GM23338 (cell line): ENCODE measurements at regions not wholly inside any gene's neighbourhood (a gene's known extent, or its start where the extent isn't known, plus 50 kb on each side); places are given as distances from the start of the nearest gene placed in this dataset.

Source experiments
- ATAC-seq: fragments of 200-7000 bp; cut with Tn5 transposase; 3 replicates; pipeline ENCODE4 v1.9.1; 2020
- DNase-seq: peaks from one replicate; pipeline ENCODE4 v3.0.0-alpha.2; 2015; ENCODE audit warnings: low spot score
- H2AFZ ChIP-seq: fragments of 200-600 bp; sonication (generic); 2 replicates; pipeline ENCODE4 v1.8.0; 2016; ENCODE audit warnings: antibody characterized with exemption, mild to moderate bottlenecking, moderate library complexity
- H3F3A ChIP-seq: fragments of 200-600 bp; sonication (generic); replicated peaks from 2 replicates; pipeline ENCODE4 v1.8.0; 2017; ENCODE audit warnings: antibody characterized with exemption, mixed run types, low read depth
- H3K27ac ChIP-seq: fragments of 200-600 bp; sonication (generic); 2 replicates; pipeline ENCODE4 v1.6.1; 2016; ENCODE audit warnings: low read depth
- H3K27me3 ChIP-seq: fragments of 200-600 bp; sonication (generic); 2 replicates; pipeline ENCODE4 v1.8.0; 2016; ENCODE audit warnings: mild to moderate bottlenecking, mixed run types, moderate library complexity; ENCODE audit not compliant: insufficient read depth
- H3K36me3 ChIP-seq: fragments of 200-600 bp; sonication (generic); 2 replicates; pipeline ENCODE4 v1.8.0; 2016; ENCODE audit warnings: mild to moderate bottlenecking; ENCODE audit not compliant: insufficient read depth
- H3K4me1 ChIP-seq: fragments of 200-600 bp; sonication (generic); 2 replicates; pipeline ENCODE4 v1.8.0; 2016; ENCODE audit warnings: mild to moderate bottlenecking, moderate library complexity; ENCODE audit not compliant: insufficient read depth
- H3K4me2 ChIP-seq: fragments of 200-600 bp; sonication (generic); 2 replicates; pipeline ENCODE4 v1.7.1; 2017; ENCODE audit warnings: mixed run types
- H3K4me3 ChIP-seq: fragments of 200-600 bp; sonication (generic); 2 replicates; pipeline ENCODE4 v1.6.1; 2016; ENCODE audit warnings: mixed run types
- H3K79me2 ChIP-seq: fragments of 200-600 bp; sonication (generic); replicated peaks from 2 replicates; pipeline ENCODE4 v1.8.0; 2017; ENCODE audit warnings: mild to moderate bottlenecking; ENCODE audit not compliant: insufficient read depth
- H3K9me2 ChIP-seq: fragments of 200-600 bp; sonication (generic); 2 replicates; pipeline ENCODE4 v1.8.0; 2017; ENCODE audit not compliant: insufficient read depth
- H4K20me1 ChIP-seq: fragments of 200-600 bp; sonication (generic); replicated peaks from 2 replicates; pipeline ENCODE4 v1.8.0; 2017; ENCODE audit warnings: mild to moderate bottlenecking; ENCODE audit not compliant: insufficient read depth
- H3K27ac Mint-ChIP-seq: 2 replicates; pipeline ENCODE4 v1.8.0; 2020; ENCODE audit warnings: inconsistent platforms, mild to moderate bottlenecking, moderate library complexity, mixed read lengths
- H3K27me3 Mint-ChIP-seq: 3 replicates; pipeline ENCODE4 v1.8.0; 2022; ENCODE audit warnings: low read depth, mild to moderate bottlenecking, moderate library complexity, mixed read lengths, inconsistent platforms; ENCODE audit not compliant: insufficient read depth, poor library complexity
- H3K36me3 Mint-ChIP-seq: 3 replicates; pipeline ENCODE4 v1.8.0; 2021; ENCODE audit warnings: low read depth, mild to moderate bottlenecking, inconsistent platforms, moderate library complexity, mixed read lengths
- H3K4me1 Mint-ChIP-seq: 3 replicates; pipeline ENCODE4 v1.8.0; 2020; ENCODE audit warnings: mild to moderate bottlenecking, inconsistent platforms, mixed read lengths
- H3K4me3 Mint-ChIP-seq: 3 replicates; pipeline ENCODE4 v1.8.0; 2021; ENCODE audit warnings: moderate library complexity, mild to moderate bottlenecking, inconsistent platforms, mixed read lengths
- H3K9me3 Mint-ChIP-seq: 3 replicates; pipeline ENCODE4 v1.8.0; 2020; ENCODE audit warnings: moderate library complexity, mild to moderate bottlenecking, inconsistent platforms, mixed read lengths
- CREB1 ChIP-seq: fragments of 250-450 bp; sonication (Bioruptor Pico); IDR thresholded peaks from 2 replicates; pipeline ENCODE4 v1.5.0; 2020; ENCODE audit warnings: low read depth, mild to moderate bottlenecking, moderate library complexity
- CTCF ChIP-seq, 2 experiments: fragments of 200-600 bp in 1 of 2; sonication (generic) in 1 of 2; conservative IDR thresholded peaks; 2 replicates each; pipeline versions ENCODE4 v1.5.1 to v1.6.1; 2016 to 2017; ENCODE audit warnings: antibody characterized with exemption in 2 of 2, low read depth in 2 of 2, mild to moderate bottlenecking in 2 of 2, moderate library complexity in 1 of 2
- ETS1 ChIP-seq: IDR thresholded peaks from 2 replicates; pipeline ENCODE4 v1.6.1; 2016; ENCODE audit warnings: antibody characterized with exemption
- EZH2 ChIP-seq: fragments of 200-600 bp; sonication (generic); IDR thresholded peaks from one replicate; pipeline ENCODE4 v1.8.0; 2017; ENCODE audit warnings: antibody characterized with exemption, mild to moderate bottlenecking, low read depth; ENCODE audit not compliant: unreplicated experiment
- EZH2phosphoT487 ChIP-seq: fragments of 200-600 bp; sonication (generic); IDR thresholded peaks from one replicate; pipeline ENCODE4 v1.8.1; 2018; ENCODE audit warnings: antibody characterized with exemption; ENCODE audit not compliant: unreplicated experiment
- JUNB ChIP-seq: IDR thresholded peaks from one replicate; pipeline ENCODE4 v1.6.1; 2016; ENCODE audit warnings: antibody characterized with exemption; ENCODE audit not compliant: unreplicated experiment
- NANOG ChIP-seq: IDR thresholded peaks from 2 replicates; pipeline ENCODE4 v1.6.1; 2016; ENCODE audit warnings: antibody characterized with exemption, borderline replicate concordance
- POLR2AphosphoS5 ChIP-seq: IDR thresholded peaks from 2 replicates; pipeline ENCODE4 v1.6.1; 2016; ENCODE audit warnings: antibody characterized with exemption, low read depth
- STAT1 ChIP-seq: IDR thresholded peaks from one replicate; pipeline ENCODE4 v1.6.1; 2016; ENCODE audit warnings: antibody characterized with exemption; ENCODE audit not compliant: unreplicated experiment
- ZNF114 ChIP-seq: fragments of 250-450 bp; sonication (Bioruptor Pico); IDR thresholded peaks from 2 replicates; pipeline ENCODE4 v1.5.0; 2020; ENCODE audit warnings: mild to moderate bottlenecking, moderate library complexity
- ZNF331 ChIP-seq: fragments of 250-450 bp; sonication (Bioruptor Pico); IDR thresholded peaks from 2 replicates; pipeline ENCODE4 v1.5.0; 2020; ENCODE audit warnings: low read depth, mild to moderate bottlenecking, moderate library complexity
- TF ChIP-seq, protein P1 (sequence below): fragments of 250-450 bp; sonication (Bioruptor Pico); IDR thresholded peaks from 2 replicates; pipeline ENCODE4 v1.5.0; 2020; ENCODE audit warnings: mild to moderate bottlenecking, moderate library complexity
- TF ChIP-seq, protein P2 (sequence below): IDR thresholded peaks from one replicate; pipeline ENCODE4 v1.6.1; 2018; ENCODE audit warnings: antibody characterized with exemption; ENCODE audit not compliant: unreplicated experiment

DNA sequence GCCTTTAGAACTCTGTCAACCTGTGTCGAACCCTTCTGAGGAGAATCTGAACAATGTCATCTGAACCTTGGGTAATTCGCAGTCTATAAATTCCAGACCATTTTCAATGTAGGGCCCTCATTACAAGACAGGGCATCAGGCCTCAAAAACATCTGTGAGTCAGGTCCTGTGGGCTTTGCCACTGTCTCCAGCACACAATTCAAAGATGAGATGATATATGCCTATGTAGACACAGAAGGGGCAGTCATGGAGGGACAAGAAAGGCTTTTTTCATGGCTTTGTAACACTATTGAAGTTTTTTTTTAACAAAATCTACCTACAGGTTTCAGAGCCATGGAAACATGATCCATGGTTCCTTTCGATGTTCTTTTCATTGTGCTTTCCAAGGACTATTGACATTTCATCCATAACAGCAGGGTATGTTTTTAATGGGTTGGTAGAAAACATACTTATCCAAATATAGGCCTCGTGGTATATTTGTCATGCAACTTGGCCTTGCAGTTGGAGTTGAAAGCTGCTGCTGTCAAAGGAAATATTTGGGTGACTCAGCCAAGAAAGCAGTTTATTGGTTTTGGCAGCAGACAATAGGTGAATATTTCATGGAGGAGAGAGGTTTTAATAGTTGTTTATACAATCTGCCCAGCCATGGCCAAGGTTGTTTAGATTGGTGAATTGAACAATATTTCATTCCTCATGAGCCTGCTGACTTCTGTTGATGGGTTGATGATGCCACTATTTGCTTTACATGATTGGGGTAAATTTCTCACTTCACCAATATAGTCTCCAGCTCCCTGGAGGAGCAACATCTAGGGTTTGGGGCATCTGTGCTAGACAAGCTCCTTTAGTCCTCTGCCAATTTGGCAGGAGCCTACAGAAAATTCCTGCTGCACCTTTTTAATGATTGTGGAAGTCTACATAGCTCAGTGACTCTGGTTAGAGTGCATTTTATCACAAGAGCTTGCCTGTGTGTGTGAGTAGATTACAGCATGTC, 158.4 kb upstream of the TMEM72 start:
- H3K27ac Mint-ChIP-seq = no peak overlapping the region
- H3K9me3 Mint-ChIP-seq = peaks cover 7% of the 10 kb centered on the region
- H3K27me3 ChIP-seq = no peaks in the 10 kb centered on the region
- H3K79me2 ChIP-seq = no peaks in the 10 kb centered on the region
- ATAC-seq (no peak), DNase-seq (no peak)
- H3K4me2 ChIP-seq = no peak overlapping the region
- H3K9me2 ChIP-seq = no peaks in the 10 kb centered on the region; the same call in 1 of the 2 replicates
- no peak overlapping the region for H2AFZ ChIP-seq
- H3K36me3 Mint-ChIP-seq = 0 out of 3 replicates have a peak, but pooled peaks cover 3% of the 10 kb centered on the region
- no peak overlapping the region for H3K27ac ChIP-seq
- TF ChIP-seq STAT1 (no peak), NANOG (no peak), CTCF (conservative IDR thresholded peaks at IDR 0.05; ENCODE audit: low read depth in 2 of 2) (no peak), ZNF331 (CRISPR knock-in tag) (no peak), EZH2 (no peak), ZNF114 (CRISPR knock-in tag) (no peak), POLR2AphosphoS5 (no peak), JUNB (no peak), ETS1 (no peak), EZH2phosphoT487 (no peak), CREB1 (CRISPR knock-in tag) (no peak)
- TF ChIP-seq, protein P1, sequence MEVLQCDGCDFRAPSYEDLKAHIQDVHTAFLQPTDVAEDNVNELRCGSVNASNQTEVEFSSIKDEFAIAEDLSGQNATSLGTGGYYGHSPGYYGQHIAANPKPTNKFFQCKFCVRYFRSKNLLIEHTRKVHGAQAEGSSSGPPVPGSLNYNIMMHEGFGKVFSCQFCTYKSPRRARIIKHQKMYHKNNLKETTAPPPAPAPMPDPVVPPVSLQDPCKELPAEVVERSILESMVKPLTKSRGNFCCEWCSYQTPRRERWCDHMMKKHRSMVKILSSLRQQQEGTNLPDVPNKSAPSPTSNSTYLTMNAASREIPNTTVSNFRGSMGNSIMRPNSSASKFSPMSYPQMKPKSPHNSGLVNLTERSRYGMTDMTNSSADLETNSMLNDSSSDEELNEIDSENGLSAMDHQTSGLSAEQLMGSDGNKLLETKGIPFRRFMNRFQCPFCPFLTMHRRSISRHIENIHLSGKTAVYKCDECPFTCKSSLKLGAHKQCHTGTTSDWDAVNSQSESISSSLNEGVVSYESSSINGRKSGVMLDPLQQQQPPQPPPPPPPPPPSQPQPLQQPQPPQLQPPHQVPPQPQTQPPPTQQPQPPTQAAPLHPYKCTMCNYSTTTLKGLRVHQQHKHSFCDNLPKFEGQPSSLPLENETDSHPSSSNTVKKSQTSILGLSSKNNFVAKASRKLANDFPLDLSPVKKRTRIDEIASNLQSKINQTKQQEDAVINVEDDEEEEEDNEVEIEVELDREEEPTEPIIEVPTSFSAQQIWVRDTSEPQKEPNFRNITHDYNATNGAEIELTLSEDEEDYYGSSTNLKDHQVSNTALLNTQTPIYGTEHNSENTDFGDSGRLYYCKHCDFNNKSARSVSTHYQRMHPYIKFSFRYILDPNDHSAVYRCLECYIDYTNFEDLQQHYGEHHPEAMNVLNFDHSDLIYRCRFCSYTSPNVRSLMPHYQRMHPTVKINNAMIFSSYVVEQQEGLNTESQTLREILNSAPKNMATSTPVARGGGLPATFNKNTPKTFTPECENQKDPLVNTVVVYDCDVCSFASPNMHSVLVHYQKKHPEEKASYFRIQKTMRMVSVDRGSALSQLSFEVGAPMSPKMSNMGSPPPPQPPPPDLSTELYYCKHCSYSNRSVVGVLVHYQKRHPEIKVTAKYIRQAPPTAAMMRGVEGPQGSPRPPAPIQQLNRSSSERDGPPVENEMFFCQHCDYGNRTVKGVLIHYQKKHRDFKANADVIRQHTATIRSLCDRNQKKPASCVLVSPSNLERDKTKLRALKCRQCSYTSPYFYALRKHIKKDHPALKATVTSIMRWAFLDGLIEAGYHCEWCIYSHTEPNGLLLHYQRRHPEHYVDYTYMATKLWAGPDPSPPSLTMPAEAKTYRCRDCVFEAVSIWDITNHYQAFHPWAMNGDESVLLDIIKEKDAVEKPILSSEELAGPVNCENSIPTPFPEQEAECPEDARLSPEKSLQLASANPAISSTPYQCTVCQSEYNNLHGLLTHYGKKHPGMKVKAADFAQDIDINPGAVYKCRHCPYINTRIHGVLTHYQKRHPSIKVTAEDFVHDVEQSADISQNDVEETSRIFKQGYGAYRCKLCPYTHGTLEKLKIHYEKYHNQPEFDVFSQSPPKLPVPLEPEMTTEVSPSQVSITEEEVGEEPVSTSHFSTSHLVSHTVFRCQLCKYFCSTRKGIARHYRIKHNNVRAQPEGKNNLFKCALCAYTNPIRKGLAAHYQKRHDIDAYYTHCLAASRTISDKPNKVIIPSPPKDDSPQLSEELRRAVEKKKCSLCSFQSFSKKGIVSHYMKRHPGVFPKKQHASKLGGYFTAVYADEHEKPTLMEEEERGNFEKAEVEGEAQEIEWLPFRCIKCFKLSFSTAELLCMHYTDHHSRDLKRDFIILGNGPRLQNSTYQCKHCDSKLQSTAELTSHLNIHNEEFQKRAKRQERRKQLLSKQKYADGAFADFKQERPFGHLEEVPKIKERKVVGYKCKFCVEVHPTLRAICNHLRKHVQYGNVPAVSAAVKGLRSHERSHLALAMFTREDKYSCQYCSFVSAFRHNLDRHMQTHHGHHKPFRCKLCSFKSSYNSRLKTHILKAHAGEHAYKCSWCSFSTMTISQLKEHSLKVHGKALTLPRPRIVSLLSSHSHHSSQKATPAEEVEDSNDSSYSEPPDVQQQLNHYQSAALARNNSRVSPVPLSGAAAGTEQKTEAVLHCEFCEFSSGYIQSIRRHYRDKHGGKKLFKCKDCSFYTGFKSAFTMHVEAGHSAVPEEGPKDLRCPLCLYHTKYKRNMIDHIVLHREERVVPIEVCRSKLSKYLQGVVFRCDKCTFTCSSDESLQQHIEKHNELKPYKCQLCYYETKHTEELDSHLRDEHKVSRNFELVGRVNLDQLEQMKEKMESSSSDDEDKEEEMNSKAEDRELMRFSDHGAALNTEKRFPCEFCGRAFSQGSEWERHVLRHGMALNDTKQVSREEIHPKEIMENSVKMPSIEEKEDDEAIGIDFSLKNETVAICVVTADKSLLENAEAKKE (CRISPR knock-in tag) = no peak
- TF ChIP-seq, protein P2, sequence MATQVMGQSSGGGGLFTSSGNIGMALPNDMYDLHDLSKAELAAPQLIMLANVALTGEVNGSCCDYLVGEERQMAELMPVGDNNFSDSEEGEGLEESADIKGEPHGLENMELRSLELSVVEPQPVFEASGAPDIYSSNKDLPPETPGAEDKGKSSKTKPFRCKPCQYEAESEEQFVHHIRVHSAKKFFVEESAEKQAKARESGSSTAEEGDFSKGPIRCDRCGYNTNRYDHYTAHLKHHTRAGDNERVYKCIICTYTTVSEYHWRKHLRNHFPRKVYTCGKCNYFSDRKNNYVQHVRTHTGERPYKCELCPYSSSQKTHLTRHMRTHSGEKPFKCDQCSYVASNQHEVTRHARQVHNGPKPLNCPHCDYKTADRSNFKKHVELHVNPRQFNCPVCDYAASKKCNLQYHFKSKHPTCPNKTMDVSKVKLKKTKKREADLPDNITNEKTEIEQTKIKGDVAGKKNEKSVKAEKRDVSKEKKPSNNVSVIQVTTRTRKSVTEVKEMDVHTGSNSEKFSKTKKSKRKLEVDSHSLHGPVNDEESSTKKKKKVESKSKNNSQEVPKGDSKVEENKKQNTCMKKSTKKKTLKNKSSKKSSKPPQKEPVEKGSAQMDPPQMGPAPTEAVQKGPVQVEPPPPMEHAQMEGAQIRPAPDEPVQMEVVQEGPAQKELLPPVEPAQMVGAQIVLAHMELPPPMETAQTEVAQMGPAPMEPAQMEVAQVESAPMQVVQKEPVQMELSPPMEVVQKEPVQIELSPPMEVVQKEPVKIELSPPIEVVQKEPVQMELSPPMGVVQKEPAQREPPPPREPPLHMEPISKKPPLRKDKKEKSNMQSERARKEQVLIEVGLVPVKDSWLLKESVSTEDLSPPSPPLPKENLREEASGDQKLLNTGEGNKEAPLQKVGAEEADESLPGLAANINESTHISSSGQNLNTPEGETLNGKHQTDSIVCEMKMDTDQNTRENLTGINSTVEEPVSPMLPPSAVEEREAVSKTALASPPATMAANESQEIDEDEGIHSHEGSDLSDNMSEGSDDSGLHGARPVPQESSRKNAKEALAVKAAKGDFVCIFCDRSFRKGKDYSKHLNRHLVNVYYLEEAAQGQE = no peak
- H3F3A ChIP-seq = no peaks in the 10 kb centered on the region
- H3K27me3 Mint-ChIP-seq = no peaks in the 10 kb centered on the region
- H3K36me3 ChIP-seq = no peaks in the 10 kb centered on the region
- no peak overlapping the region for H3K4me3 Mint-ChIP-seq
- no peaks in the 10 kb centered on the region for H3K4me1 Mint-ChIP-seq
- H3K4me3 ChIP-seq = no peak overlapping the region
- no peaks in the 10 kb centered on the region for H4K20me1 ChIP-seq
- no peaks in the 10 kb centered on the region for H3K4me1 ChIP-seq
